ENCODE measurements at regions not wholly inside any gene's neighbourhood (a gene's known extent, or its start where the extent isn't known, plus 50 kb on each side); places are given as distances from the start of the nearest gene placed in this dataset.

GRCh38 chr7:106795877-106796231, 69.2 kb upstream of the PIK3CG start:
- in situ Hi-C loops (cut with MboI; ENCODE audit: low sequenced_read_pairs) = loop anchor here (10.0 kb wide), 1 partner anchor 349 kb away; no protein-coding TSS in a partner anchor

- in situ Hi-C loops (cut with MboI; ENCODE audit: low sequenced_read_pairs) = loop anchor here (10.0 kb wide), 1 partner anchor 347 kb away; no protein-coding TSS in a partner anchor
Measured at GRCh38 chr7:106797937-106798336, 67.1 kb upstream of the PIK3CG start.

GRCh38 chr7:106802589-106802988, 62.5 kb upstream of the PIK3CG start:
- in situ Hi-C loops (cut with MboI; ENCODE audit: low sequenced_read_pairs) = no loop called here

- in situ Hi-C loops (cut with MboI; ENCODE audit: low sequenced_read_pairs) = no loop called here
Measured at GRCh38 chr7:106806556-106806955, 58.5 kb upstream of the PIK3CG start.

- in situ Hi-C loops (cut with MboI; ENCODE audit: low sequenced_read_pairs) = no loop called here
Measured at GRCh38 chr7:106807474-106807873, 57.6 kb upstream of the PIK3CG start.

GRCh38 chr7:106808967-106809635, 56.0 kb upstream of the PIK3CG start:
- in situ Hi-C loops (cut with MboI; ENCODE audit: low sequenced_read_pairs) = no loop called here

GRCh38 chr7:106811472-106811871, 53.6 kb upstream of the PIK3CG start:
- in situ Hi-C loops (cut with MboI; ENCODE audit: low sequenced_read_pairs) = no loop called here

- in situ Hi-C loops (cut with MboI; ENCODE audit: low sequenced_read_pairs) = no loop called here
Measured at GRCh38 chr7:106812027-106812643, 52.9 kb upstream of the PIK3CG start.

GRCh38 chr7:106813705-106814305, 51.3 kb upstream of the PIK3CG start:
- in situ Hi-C loops (cut with MboI; ENCODE audit: low sequenced_read_pairs) = no loop called here

- in situ Hi-C loops (cut with MboI; ENCODE audit: low sequenced_read_pairs) = no loop called here
Measured at GRCh38 chr7:106814887-106815286, 50.2 kb upstream of the PIK3CG start.
